Stimulated activated naive CD4-positive, alpha-beta T cell (primary cell): ENCODE measurements at regions not wholly inside any gene's neighbourhood (a gene's known extent, or its start where the extent isn't known, plus 50 kb on each side); places are given as distances from the start of the nearest gene placed in this dataset.
A peak's percentile ranks its signal among the peaks of the same experiment; 100 is the strongest.

Experiments used
- DNase-seq, 6 experiments: peaks; one replicate each; lab custom pipeline; 2025; lab: John Stamatoyannopoulos, UW

- DNase-seq, result no peak
Measured at GRCh38 chr2:212709280-212709679, 170.7 kb upstream of the ERBB4 start.

DNA sequence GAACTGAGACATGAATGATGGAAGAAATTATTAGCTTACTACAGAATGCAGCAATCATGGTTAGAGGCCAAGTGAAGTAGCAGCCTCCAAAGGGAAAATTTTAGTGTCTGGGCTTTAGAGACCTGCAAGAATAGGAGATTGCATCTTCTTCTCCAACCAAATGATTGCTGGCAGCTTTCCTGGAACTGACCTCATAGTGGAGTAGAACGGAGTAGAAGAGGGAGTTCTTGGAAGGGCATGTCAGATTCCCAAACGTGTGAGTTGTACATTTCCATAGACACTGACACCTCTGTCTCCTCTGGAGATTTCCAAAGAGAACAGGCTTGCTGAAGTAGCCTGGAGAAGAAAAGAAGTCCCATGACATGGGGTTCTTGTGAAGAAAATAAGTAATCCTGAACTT lies 169.8 kb upstream of the ERBB4 start:
- no peak for DNase-seq

DNA sequence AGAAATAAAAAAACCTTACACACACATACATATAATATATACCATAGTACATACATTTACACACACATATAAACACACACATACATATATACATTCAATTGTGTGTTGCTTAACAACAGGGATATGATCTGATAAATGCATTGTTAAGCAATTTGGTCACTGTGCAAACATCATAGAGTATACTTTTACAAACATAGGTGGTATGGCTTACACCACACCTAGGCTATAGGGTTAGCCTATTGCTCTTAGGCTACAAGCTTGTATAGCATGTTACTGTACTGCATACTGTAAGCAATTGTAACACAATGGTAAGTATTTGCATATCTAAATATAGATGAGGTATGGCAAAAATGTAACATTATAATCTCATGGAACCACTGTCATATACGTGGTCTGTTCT lies 156.8 kb upstream of the ERBB4 start:
- no peak for DNase-seq

- DNase-seq, result no peak
Measured at GRCh38 chr2:212694398-212694797, 155.8 kb upstream of the ERBB4 start.

DNA sequence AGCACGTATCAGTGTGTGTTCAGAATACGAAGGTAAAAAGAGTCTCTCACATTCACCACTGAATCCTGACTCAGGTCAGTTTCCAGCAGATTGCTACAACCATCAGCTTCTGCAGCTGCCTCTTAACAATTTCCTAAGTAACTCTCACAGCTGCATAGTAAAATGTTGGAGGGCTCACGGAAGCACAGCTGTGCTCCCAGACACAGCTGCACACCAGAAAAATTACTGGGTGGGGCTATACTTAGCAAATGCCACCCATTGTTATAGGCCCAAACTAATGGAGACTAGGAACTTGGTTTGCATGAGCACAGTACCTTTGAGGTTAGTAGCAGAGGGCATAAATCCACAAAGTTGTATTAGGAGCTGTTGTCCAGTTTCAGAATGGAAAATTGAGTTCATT lies 153.9 kb upstream of the ERBB4 start:
- DNase-seq, result no peak

GRCh38 chr2:212686285-212686895 lies 147.8 kb upstream of the ERBB4 start:
- DNase-seq, result peak; percentile 2 to 42 (median 12)

DNA sequence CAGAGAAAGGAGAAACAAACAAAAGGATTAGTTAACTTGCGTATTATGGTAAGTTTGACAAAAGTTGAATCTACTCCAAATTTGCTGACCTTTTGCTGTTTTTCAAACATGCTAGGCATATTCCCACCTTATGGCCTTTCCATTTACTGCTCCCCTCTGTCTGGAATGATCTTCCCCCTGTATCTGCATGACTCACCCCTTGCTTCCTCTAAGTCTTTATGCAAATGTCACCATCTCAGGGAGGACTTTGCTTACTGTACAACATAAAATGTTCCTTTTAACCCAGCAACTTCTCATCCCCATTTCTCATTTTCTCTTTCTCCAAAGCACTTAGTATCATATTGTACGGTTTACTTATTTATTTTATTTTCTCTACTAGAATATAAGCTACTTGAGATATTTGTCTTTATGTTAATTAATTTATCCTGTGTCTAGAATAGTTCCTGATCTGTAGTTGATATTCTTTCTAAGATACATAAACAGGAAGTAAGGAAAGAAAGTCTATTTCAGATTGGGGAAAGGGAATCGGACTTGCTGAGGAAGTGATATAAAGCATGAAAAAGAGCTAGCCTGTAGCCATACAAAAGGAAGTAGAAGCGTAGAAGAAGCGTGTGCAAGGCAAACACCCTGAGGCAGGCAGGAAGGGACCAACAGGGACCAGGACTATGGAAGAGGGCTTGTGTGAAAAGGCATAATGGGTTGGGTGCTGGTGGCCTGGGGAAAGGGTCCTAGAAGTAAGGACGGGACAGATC lies 144.9 kb upstream of the ERBB4 start:
- no peak for DNase-seq

GRCh38 chr2:212682937-212683336 lies 144.3 kb upstream of the ERBB4 start:
- no peak for DNase-seq

DNA sequence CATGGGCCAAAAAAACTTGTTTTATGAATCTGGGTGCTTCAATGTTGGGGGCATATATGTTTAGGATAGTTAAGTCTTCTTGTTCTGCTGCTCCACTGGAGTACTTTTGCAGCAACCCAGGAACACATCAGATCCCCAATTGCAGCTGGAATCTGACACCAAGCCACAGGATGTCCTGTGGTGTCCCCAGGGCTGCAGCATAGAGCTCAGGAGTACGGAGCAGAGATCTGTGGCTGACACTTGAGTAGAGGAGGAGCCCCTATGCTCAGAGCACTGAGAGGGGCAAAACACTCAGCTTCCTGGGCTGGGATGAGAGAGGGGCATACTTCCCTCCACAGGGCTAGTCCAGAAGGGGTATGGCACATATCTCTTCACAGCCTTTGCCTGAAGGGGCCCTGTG lies 138.9 kb upstream of the ERBB4 start:
- DNase-seq, result no peak

GRCh38 chr2:212672186-212672585 lies 133.6 kb upstream of the ERBB4 start:
- DNase-seq, result no peak

- DNase-seq, result no peak
Measured at GRCh38 chr2:212669761-212670160, 131.2 kb upstream of the ERBB4 start.

- DNase-seq, result no peak
Measured at GRCh38 chr2:212667751-212668316, 129.2 kb upstream of the ERBB4 start.

GRCh38 chr2:212665948-212666347 lies 127.3 kb upstream of the ERBB4 start:
- no peak for DNase-seq

DNA sequence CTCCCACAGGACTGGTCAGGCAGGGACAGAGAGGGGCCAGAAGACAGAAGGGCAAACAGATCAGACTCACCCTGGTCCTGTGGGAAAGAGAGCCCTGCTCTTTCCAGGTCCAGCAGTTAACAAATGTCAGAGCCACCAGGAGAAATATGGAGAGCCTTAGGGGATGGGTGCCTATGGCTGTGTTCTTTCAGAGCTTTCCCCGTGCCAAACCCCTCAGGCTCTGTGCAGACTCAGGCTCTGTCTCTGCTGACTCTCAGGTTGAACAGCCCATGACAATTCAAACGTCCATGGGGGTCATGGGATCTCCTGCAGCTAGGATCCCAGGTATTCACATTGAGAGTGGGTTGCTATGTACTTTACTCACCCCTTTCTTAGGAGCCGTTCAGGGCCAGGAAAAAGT lies 120.8 kb upstream of the ERBB4 start:
- no peak for DNase-seq

GRCh38 chr2:212649646-212650045 lies 111.0 kb upstream of the ERBB4 start:
- no peak for DNase-seq

GRCh38 chr2:212646698-212647366 lies 108.2 kb upstream of the ERBB4 start:
- DNase-seq, result no peak

- no peak for DNase-seq
Measured at GRCh38 chr2:212644195-212644837, 105.7 kb upstream of the ERBB4 start.

GRCh38 chr2:212640428-212640827 lies 101.8 kb upstream of the ERBB4 start:
- no peak for DNase-seq

GRCh38 chr2:212638694-212639093 lies 100.1 kb upstream of the ERBB4 start:
- DNase-seq, result no peak

DNA sequence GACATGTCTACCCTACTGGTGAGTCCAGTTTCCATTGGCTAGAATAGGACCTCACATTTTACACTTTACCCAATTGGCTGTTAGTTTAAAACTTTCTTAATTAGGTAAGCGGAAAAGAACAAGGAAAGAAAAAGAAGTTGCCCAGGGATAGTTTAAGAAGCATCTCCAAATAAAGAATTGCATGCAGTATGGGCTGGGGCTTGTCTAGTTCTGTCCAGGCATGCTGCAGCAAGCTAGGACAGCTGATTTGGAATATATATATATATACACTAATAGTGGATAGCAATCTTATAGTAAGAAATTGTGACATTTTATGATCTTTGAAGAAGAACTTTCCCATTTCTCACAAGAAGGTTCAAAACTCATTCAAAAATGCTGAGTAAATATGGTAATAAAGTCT lies 90.0 kb upstream of the ERBB4 start:
- no peak for DNase-seq

DNA sequence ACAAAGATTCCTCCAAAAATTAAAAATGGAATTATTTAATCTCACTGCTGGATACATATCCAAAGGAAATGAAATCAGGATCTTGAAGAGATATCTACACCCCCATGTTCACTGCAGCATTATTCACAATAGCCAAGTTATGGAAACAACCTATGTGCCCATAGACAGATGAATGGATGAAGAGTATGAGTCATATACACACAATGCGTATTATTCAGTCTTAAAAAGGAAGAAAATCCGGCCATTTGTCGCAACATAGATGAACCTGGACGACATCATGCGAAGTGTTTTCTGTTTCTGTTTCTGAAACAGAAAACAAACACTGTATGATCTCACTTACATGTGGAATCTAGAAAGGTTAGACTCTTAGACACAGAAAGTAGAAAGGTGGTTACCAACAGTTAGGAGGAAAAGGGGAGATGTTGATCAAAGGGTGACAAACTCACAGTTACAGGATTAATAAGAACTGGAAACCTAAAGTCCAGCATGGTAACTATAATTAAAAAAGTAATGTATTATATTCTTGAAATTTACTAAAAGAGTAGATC lies 87.8 kb upstream of the ERBB4 start:
- no peak for DNase-seq

DNA sequence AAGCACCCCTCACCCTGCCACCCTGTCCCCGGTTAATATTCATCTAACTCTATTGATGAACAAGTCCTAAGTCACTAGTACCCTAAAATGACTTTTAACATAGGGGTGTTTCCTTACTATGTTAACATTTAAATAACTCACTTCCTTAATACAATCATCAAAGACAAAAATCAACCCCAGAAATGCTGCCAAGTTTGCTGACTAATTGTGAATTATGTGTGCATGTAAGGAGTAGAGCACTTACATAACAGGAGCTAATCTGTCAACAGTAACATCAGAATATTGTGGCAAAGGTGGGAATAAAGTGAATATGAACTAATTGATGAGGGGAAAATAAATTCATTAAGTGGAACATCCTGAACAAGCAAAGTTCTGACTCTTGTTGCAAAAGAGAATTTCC lies 81.4 kb upstream of the ERBB4 start:
- DNase-seq, result no peak
